ENCODE measurements at regions not wholly inside any gene's neighbourhood (a gene's known extent, or its start where the extent isn't known, plus 50 kb on each side); places are given as distances from the start of the nearest gene placed in this dataset.
A peak's percentile ranks its signal among the peaks of the same experiment; 100 is the strongest.

DNA sequence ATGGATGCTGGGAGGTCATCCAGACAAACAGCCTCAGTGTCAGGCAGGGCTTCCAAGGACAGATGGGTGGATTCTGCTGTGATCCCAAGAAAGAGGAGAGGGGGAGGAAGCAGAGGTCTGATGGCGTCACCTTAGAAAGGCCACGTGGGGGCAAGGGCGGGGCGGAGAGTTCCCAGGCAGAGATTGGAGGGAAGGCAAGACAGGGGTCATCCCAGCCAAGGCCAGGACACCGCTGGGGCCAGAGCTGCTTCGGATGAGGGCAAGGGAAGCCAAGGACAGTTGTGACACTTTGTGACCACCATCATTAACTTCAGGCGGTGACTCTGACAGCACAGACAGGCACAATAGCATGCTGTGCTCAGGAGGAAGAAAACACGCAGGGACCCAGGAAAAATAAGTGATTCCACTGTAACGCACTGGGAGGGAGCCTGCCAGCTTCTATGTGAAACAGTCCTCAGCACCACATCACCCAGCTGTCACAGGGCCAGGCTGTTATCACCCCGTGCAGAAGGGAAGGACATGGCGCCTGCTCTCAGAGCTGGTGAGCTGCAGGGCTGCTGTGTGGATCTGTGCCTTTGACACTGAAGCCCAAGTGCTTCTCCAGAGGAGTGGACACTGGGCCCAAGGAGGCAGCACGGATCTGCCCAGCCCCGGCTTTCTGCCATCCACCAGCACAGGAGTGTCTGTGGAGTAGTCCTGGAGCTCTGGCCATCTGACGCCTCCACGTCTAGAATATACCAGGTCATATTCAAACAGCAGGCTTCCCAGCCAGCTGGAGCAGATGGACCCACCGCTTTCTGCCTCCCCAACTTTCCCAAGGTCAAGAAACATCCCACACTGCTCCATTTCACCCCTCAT lies 204.1 kb downstream of the NDUFA10 start:
- peak; percentile 58 for DNase-seq (ENCODE audit: low spot score)
- 57% methylated on average over 16 of the region's 16 CpGs for WGBS
- no peak for TF ChIP-seq FOXA1 (IDR thresholded peaks at IDR 0.05)
- TF ChIP-seq, protein P1, sequence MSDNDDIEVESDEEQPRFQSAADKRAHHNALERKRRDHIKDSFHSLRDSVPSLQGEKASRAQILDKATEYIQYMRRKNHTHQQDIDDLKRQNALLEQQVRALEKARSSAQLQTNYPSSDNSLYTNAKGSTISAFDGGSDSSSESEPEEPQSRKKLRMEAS (IDR thresholded peaks at IDR 0.05) = no peak
- TF ChIP-seq JUND (IDR thresholded peaks at IDR 0.05) = no peak
- no peak for TF ChIP-seq HNF4G (IDR thresholded peaks at IDR 0.05)
- no peak for TF ChIP-seq RXRA (IDR thresholded peaks at IDR 0.05)
- Histone ChIP-seq H3K36me3 (ENCODE audit: control insufficient read depth in 4 of 4, insufficient read depth in 3 of 4, low read depth in 1 of 4, low read length in 3 of 4) (no peaks in the 10 kb centered on the region), H3K27me3 (ENCODE audit: control insufficient read depth in 4 of 4, insufficient read depth in 4 of 4, low read length in 3 of 4) (no peaks in the 10 kb centered on the region), H3K27ac (ENCODE audit: low read depth in 1 of 2, low read length in 2 of 2) (no peak overlapping the region), H3K9ac (ENCODE audit: low read depth in 1 of 2, low read length in 2 of 2) (no peak overlapping the region), H3K9me3 (ENCODE audit: control insufficient read depth in 4 of 4, low read length in 3 of 4) (no peaks in the 10 kb centered on the region), H3K4me3 (ENCODE audit: low read depth in 1 of 3, low read length in 3 of 3) (no peak overlapping the region), H3K4me1 (ENCODE audit: control insufficient read depth in 4 of 4, insufficient read depth in 4 of 4, low read length in 3 of 4) (no peaks in the 10 kb centered on the region)

DNA sequence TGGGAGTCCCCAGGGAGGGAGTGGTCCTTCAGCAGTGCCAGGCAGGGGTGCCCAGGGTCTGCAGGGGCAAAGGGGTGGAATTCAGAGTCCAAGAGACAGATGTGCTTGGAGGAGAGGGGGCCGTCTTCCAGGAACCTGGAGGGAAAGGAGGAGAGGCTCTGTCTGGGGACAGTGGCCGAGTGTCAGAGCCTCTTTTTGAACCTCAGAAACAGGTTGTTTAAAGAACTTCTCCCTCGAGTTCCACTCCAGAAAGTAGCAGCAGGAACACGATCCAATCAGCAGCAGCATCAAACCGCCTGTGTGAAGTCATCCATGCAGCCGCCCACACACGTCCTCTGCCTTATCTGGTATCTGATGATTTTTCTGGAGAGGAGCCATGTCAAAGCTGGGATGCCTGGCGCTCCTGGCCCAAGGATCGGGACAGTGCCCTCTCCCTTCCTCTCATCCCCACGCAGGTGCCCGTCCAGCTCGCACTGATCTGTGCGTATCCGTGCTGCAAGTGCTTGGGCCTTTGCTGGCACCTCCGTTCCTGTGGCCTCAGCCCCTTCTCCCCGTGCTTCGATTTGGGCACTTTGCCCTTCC lies 205.1 kb downstream of the NDUFA10 start:
- DNase-seq (ENCODE audit: low spot score) = peak; percentile 33
- no peak overlapping the region for H3K9ac ChIP-seq (ENCODE audit: low read depth in 1 of 2, low read length in 2 of 2)
- 79% methylated on average over 17 of the region's 17 CpGs for WGBS
- H3K4me1 ChIP-seq (ENCODE audit: control insufficient read depth in 4 of 4, insufficient read depth in 4 of 4, low read length in 3 of 4) = no peaks in the 10 kb centered on the region
- TF ChIP-seq NR2F2 (IDR thresholded peaks at IDR 0.05) = no peak
- TF ChIP-seq SP1 (IDR thresholded peaks at IDR 0.05) = no peak
- TF ChIP-seq, protein P2, sequence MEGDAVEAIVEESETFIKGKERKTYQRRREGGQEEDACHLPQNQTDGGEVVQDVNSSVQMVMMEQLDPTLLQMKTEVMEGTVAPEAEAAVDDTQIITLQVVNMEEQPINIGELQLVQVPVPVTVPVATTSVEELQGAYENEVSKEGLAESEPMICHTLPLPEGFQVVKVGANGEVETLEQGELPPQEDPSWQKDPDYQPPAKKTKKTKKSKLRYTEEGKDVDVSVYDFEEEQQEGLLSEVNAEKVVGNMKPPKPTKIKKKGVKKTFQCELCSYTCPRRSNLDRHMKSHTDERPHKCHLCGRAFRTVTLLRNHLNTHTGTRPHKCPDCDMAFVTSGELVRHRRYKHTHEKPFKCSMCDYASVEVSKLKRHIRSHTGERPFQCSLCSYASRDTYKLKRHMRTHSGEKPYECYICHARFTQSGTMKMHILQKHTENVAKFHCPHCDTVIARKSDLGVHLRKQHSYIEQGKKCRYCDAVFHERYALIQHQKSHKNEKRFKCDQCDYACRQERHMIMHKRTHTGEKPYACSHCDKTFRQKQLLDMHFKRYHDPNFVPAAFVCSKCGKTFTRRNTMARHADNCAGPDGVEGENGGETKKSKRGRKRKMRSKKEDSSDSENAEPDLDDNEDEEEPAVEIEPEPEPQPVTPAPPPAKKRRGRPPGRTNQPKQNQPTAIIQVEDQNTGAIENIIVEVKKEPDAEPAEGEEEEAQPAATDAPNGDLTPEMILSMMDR (IDR thresholded peaks at IDR 0.05; ENCODE audit: low read depth, low read length, missing input control) = no peak
- TF ChIP-seq TAF1 (conservative IDR thresholded peaks at IDR 0.05) = no peak
- TF ChIP-seq FOXA1 (IDR thresholded peaks at IDR 0.05) = no peak
- TF ChIP-seq GABPA (IDR thresholded peaks at IDR 0.05 in 1 of 2, conservative IDR thresholded peaks at IDR 0.05 in 1 of 2) = no peak
- TF ChIP-seq, protein P3, sequence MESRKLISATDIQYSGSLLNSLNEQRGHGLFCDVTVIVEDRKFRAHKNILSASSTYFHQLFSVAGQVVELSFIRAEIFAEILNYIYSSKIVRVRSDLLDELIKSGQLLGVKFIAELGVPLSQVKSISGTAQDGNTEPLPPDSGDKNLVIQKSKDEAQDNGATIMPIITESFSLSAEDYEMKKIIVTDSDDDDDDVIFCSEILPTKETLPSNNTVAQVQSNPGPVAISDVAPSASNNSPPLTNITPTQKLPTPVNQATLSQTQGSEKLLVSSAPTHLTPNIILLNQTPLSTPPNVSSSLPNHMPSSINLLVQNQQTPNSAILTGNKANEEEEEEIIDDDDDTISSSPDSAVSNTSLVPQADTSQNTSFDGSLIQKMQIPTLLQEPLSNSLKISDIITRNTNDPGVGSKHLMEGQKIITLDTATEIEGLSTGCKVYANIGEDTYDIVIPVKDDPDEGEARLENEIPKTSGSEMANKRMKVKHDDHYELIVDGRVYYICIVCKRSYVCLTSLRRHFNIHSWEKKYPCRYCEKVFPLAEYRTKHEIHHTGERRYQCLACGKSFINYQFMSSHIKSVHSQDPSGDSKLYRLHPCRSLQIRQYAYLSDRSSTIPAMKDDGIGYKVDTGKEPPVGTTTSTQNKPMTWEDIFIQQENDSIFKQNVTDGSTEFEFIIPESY (IDR thresholded peaks at IDR 0.05) = no peak
- no peak for TF ChIP-seq FOXA2 (IDR thresholded peaks at IDR 0.05)
- TF ChIP-seq EGR1 (IDR thresholded peaks at IDR 0.05; ENCODE audit: low read depth in 2 of 2) = no peak
- no peaks in the 10 kb centered on the region for H3K27me3 ChIP-seq (ENCODE audit: control insufficient read depth in 4 of 4, insufficient read depth in 4 of 4, low read length in 3 of 4)
- no peak overlapping the region for H3K4me3 ChIP-seq (ENCODE audit: low read depth in 1 of 3, low read length in 3 of 3)
- no peak overlapping the region for H3K27ac ChIP-seq (ENCODE audit: low read depth in 1 of 2, low read length in 2 of 2)
- no peaks in the 10 kb centered on the region for H3K9me3 ChIP-seq (ENCODE audit: control insufficient read depth in 4 of 4, low read length in 3 of 4)
- H3K36me3 ChIP-seq (ENCODE audit: control insufficient read depth in 4 of 4, insufficient read depth in 3 of 4, low read depth in 1 of 4, low read length in 3 of 4) = no peaks in the 10 kb centered on the region

Data from liver (tissue), 8 donors.